HEK293 (cell line): ENCODE measurements at regions not wholly inside any gene's neighbourhood (a gene's known extent, or its start where the extent isn't known, plus 50 kb on each side); places are given as distances from the start of the nearest gene placed in this dataset.

ENCODE experiments used
- GLI2 ChIP-seq: fragments of 450-650 bp; formaldehyde crosslinking; IDR thresholded peaks from 2 replicates; pipeline ENCODE4; 2017; ENCODE audit warnings: missing biosample characterization, missing genetic modification characterization, low read depth, borderline replicate concordance
- HOXA7 ChIP-seq: sonication (generic); formaldehyde crosslinking; IDR thresholded peaks from 2 replicates; pipeline ENCODE4 v1.8.1; 2022; ENCODE audit warnings: missing genetic modification reagents, borderline replicate concordance
- IKZF3 ChIP-seq: fragments of 450-650 bp; IDR thresholded peaks from 2 replicates; pipeline ENCODE4 v1.5.0; 2018; ENCODE audit warnings: missing biosample characterization, mild to moderate bottlenecking, missing genetic modification characterization, moderate library complexity
- OSR2 ChIP-seq: fragments of 450-650 bp; formaldehyde crosslinking; IDR thresholded peaks from 2 replicates; pipeline ENCODE4 v1.5.1; 2016; ENCODE audit warnings: missing biosample characterization, missing genetic modification characterization
- REST ChIP-seq: fragments of 450-650 bp; formaldehyde crosslinking; IDR thresholded peaks from 2 replicates; pipeline ENCODE4 v1.5.1; 2016; ENCODE audit warnings: missing biosample characterization, missing genetic modification characterization
- YY2 ChIP-seq: fragments of 450-650 bp; formaldehyde crosslinking; IDR thresholded peaks from 2 replicates; pipeline ENCODE4 v1.5.1; 2016; ENCODE audit warnings: missing biosample characterization, missing genetic modification characterization
- ZBTB10 ChIP-seq: fragments of 450-650 bp; formaldehyde crosslinking; IDR thresholded peaks from 2 replicates; pipeline ENCODE4 v1.5.1; 2016; ENCODE audit warnings: missing biosample characterization, missing genetic modification characterization
- ZFP41 ChIP-seq: fragments of 450-650 bp; formaldehyde crosslinking; IDR thresholded peaks from 2 replicates; pipeline ENCODE4 v1.5.1; 2016; ENCODE audit warnings: missing biosample characterization, missing genetic modification characterization, borderline replicate concordance
- ZNF148 ChIP-seq: fragments of 450-650 bp; formaldehyde crosslinking; IDR thresholded peaks from 2 replicates; pipeline ENCODE4 v1.5.0; 2017; ENCODE audit warnings: missing biosample characterization, missing genetic modification characterization, borderline replicate concordance
- ZNF155 ChIP-seq: fragments of 450-650 bp; formaldehyde crosslinking; IDR thresholded peaks from 2 replicates; pipeline ENCODE4 v1.5.1; 2016; ENCODE audit warnings: missing biosample characterization, missing genetic modification characterization
- ZNF157 ChIP-seq: fragments of 450-650 bp; formaldehyde crosslinking; IDR thresholded peaks from 2 replicates; pipeline ENCODE4 v1.5.1; 2016; ENCODE audit warnings: missing biosample characterization, missing genetic modification characterization
- ZNF175 ChIP-seq: fragments of 450-650 bp; formaldehyde crosslinking; IDR thresholded peaks from 2 replicates; pipeline ENCODE4 v1.5.1; 2016; ENCODE audit warnings: missing biosample characterization, missing genetic modification characterization
- ZNF211 ChIP-seq: fragments of 450-650 bp; formaldehyde crosslinking; IDR thresholded peaks from 2 replicates; pipeline ENCODE4 v1.5.1; 2016; ENCODE audit warnings: low read depth, missing biosample characterization, missing genetic modification characterization
- ZNF24 ChIP-seq: fragments of 450-650 bp; formaldehyde crosslinking; IDR thresholded peaks from 2 replicates; pipeline ENCODE4 v1.5.1; 2016; ENCODE audit warnings: missing biosample characterization, missing genetic modification characterization
- ZNF324 ChIP-seq: fragments of 450-650 bp; formaldehyde crosslinking; IDR thresholded peaks from 2 replicates; pipeline ENCODE4 v1.5.1; 2016; ENCODE audit warnings: missing biosample characterization, missing genetic modification characterization
- ZNF366 ChIP-seq: fragments of 450-650 bp; formaldehyde crosslinking; conservative IDR thresholded peaks from 2 replicates; pipeline ENCODE4 v1.5.1; 2016; ENCODE audit warnings: missing biosample characterization, missing genetic modification characterization
- ZNF394 ChIP-seq: fragments of 450-650 bp; formaldehyde crosslinking; IDR thresholded peaks from 2 replicates; pipeline ENCODE4 v1.5.1; 2016; ENCODE audit warnings: missing biosample characterization, missing genetic modification characterization, mild to moderate bottlenecking, moderate library complexity, borderline replicate concordance
- ZNF449 ChIP-seq: fragments of 450-650 bp; formaldehyde crosslinking; IDR thresholded peaks from 2 replicates; pipeline ENCODE4 v1.5.1; 2017; ENCODE audit warnings: missing biosample characterization, mild to moderate bottlenecking, missing genetic modification characterization, moderate library complexity
- ZNF501 ChIP-seq: fragments of 450-650 bp; formaldehyde crosslinking; IDR thresholded peaks from 2 replicates; pipeline ENCODE4 v1.5.1; 2016; ENCODE audit warnings: missing biosample characterization, missing genetic modification characterization
- ZNF529 ChIP-seq: fragments of 450-650 bp; formaldehyde crosslinking; IDR thresholded peaks from 2 replicates; pipeline ENCODE4 v1.5.1; 2017; ENCODE audit warnings: missing genetic modification characterization, missing biosample characterization; ENCODE audit not compliant: insufficient replicate concordance
- ZNF544 ChIP-seq: fragments of 450-650 bp; formaldehyde crosslinking; IDR thresholded peaks from 2 replicates; pipeline ENCODE4 v1.5.0; 2017; ENCODE audit warnings: missing biosample characterization, missing genetic modification characterization
- ZNF560 ChIP-seq: fragments of 450-650 bp; formaldehyde crosslinking; IDR thresholded peaks from 2 replicates; pipeline ENCODE4 v1.5.1; 2017; ENCODE audit warnings: missing biosample characterization, missing genetic modification characterization, borderline replicate concordance
- ZNF585B ChIP-seq: fragments of 450-650 bp; formaldehyde crosslinking; IDR thresholded peaks from 2 replicates; pipeline ENCODE4 v1.5.1; 2016; ENCODE audit warnings: missing biosample characterization, missing genetic modification characterization
- ZNF677 ChIP-seq: fragments of 450-650 bp; IDR thresholded peaks from 2 replicates; pipeline ENCODE4 v1.5.0; 2018; ENCODE audit warnings: missing biosample characterization, mild to moderate bottlenecking, missing genetic modification characterization, moderate library complexity
- TF ChIP-seq, protein P1 (sequence below): fragments of 450-650 bp; formaldehyde crosslinking; IDR thresholded peaks from 2 replicates; pipeline ENCODE4 v1.5.1; 2016; ENCODE audit warnings: missing biosample characterization, missing genetic modification characterization
- TF ChIP-seq, protein P2 (sequence below): sonication (generic); formaldehyde crosslinking; IDR thresholded peaks from 2 replicates; pipeline ENCODE4 v1.8.1; 2022; ENCODE audit warnings: mild to moderate bottlenecking, moderate library complexity, missing genetic modification reagents

GRCh38 chr2:12318427-12319057 lies 398.2 kb upstream of the TRIB2 start (continued):
- TF ChIP-seq ZNF148 (no peak), ZNF394 (tag by site-specific recombination) (peak; percentile 74), ZNF529 (tag by site-specific recombination) (no peak), HOXA7 (CRISPR knock-in tag) (no peak), REST (tag by site-specific recombination) (no peak), ZNF157 (tag by site-specific recombination) (no peak), ZNF366 (tag by site-specific recombination) (no peak), ZNF324 (tag by site-specific recombination) (no peak), ZNF211 (tag by site-specific recombination) (no peak), GLI2 (tag by site-specific recombination) (peak; percentile 45; the same call in 1 of the 2 replicates), IKZF3 (no peak), ZNF585B (tag by site-specific recombination) (no peak), ZNF544 (tag by site-specific recombination) (no peak), ZNF560 (no peak), ZNF24 (tag by site-specific recombination) (0 out of 2 replicates have a peak, but pooled peaks have one; percentile 28), ZNF175 (no peak), ZNF677 (tag by site-specific recombination) (no peak), ZNF449 (tag by site-specific recombination) (no peak), YY2 (no peak), ZNF155 (tag by site-specific recombination) (no peak), ZNF501 (0 out of 2 replicates have a peak, but pooled peaks have one; percentile 56), ZBTB10 (tag by site-specific recombination) (no peak), OSR2 (tag by site-specific recombination) (peak; percentile 92), ZFP41 (tag by site-specific recombination) (no peak)
- TF ChIP-seq, protein P1, sequence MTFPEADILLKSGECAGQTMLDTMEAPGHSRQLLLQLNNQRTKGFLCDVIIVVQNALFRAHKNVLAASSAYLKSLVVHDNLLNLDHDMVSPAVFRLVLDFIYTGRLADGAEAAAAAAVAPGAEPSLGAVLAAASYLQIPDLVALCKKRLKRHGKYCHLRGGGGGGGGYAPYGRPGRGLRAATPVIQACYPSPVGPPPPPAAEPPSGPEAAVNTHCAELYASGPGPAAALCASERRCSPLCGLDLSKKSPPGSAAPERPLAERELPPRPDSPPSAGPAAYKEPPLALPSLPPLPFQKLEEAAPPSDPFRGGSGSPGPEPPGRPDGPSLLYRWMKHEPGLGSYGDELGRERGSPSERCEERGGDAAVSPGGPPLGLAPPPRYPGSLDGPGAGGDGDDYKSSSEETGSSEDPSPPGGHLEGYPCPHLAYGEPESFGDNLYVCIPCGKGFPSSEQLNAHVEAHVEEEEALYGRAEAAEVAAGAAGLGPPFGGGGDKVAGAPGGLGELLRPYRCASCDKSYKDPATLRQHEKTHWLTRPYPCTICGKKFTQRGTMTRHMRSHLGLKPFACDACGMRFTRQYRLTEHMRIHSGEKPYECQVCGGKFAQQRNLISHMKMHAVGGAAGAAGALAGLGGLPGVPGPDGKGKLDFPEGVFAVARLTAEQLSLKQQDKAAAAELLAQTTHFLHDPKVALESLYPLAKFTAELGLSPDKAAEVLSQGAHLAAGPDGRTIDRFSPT (tag by site-specific recombination), result no peak
- TF ChIP-seq, protein P2, sequence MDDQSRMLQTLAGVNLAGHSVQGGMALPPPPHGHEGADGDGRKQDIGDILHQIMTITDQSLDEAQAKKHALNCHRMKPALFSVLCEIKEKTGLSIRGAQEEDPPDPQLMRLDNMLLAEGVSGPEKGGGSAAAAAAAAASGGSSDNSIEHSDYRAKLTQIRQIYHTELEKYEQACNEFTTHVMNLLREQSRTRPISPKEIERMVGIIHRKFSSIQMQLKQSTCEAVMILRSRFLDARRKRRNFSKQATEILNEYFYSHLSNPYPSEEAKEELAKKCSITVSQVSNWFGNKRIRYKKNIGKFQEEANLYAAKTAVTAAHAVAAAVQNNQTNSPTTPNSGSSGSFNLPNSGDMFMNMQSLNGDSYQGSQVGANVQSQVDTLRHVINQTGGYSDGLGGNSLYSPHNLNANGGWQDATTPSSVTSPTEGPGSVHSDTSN (CRISPR knock-in tag), result no peak
